K562 (cell line): ENCODE measurements at regions not wholly inside any gene's neighbourhood (a gene's known extent, or its start where the extent isn't known, plus 50 kb on each side); places are given as distances from the start of the nearest gene placed in this dataset.

Experiments used
- POLR2AphosphoS5 ChIP-seq: IDR thresholded peaks from 2 replicates; pipeline ENCODE4 v1.6.1; 2011; ENCODE audit warnings: mild to moderate bottlenecking, low read depth, low read length, moderate library complexity; ENCODE audit not compliant: control insufficient read depth, insufficient read depth
- TAF1 ChIP-seq: IDR thresholded peaks from 2 replicates; pipeline ENCODE4 v1.6.1; 2011; ENCODE audit warnings: mild to moderate bottlenecking, low read length, moderate library complexity; ENCODE audit not compliant: insufficient read depth, control insufficient read depth, severe bottlenecking; ENCODE audit errors: extremely low read depth

DNA sequence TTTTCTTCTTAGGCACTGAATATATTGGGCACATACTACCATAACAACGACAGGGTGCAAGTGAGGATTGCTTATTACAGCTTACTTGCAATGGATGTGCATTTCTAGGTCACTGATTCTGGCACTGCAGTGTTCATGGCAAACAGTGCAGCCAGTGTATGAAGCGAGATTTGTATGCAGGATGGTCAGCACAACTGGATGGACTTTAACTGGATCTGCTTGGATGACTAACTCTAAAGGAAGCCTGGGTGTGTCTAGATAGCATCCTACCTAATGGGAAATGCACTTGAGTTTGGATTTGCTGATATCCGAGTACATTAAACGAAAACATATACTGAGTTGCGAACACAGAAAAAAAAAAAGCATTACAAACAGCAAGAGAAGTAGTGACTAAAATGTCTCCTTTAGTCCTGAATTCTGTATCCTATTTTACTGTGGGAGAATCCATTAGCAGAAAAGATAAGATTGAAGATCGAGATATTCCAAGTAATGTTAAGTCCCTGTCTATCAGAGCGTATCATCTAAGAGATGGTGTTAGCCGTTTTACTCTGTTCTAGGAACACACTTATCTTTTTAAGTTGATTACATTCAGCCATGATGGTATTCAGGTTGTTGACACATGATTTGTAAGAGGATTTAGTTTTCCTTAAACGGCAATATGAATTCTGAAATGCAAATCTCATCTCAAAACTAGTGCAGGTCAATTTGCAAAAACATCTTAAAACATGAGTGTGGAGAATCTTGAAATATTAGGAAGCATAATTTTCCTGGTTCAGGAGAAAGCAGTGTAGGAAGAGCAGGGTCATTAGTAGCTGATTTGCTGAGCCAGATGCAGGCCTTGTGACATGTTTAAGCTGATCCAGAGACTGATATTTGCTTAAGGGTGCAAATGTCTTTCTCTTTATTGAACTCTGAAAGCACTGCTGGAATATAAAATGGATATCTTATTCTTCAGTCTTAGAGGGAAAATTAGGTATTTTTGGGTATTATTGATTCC is 142.6 kb upstream of the CPHXL start:
- TF ChIP-seq TAF1, result no peak
- no peak for TF ChIP-seq POLR2AphosphoS5
